Pons (tissue), 1 donor: ENCODE measurements at regions not wholly inside any gene's neighbourhood (a gene's known extent, or its start where the extent isn't known, plus 50 kb on each side); places are given as distances from the start of the nearest gene placed in this dataset.
A peak's percentile ranks its signal among the peaks of the same experiment; 100 is the strongest.

Experiments used
- DNase-seq: peaks from one replicate; pipeline ENCODE4 v3.0.0-alpha.2; 2016; ENCODE audit warnings: low spot score

DNA sequence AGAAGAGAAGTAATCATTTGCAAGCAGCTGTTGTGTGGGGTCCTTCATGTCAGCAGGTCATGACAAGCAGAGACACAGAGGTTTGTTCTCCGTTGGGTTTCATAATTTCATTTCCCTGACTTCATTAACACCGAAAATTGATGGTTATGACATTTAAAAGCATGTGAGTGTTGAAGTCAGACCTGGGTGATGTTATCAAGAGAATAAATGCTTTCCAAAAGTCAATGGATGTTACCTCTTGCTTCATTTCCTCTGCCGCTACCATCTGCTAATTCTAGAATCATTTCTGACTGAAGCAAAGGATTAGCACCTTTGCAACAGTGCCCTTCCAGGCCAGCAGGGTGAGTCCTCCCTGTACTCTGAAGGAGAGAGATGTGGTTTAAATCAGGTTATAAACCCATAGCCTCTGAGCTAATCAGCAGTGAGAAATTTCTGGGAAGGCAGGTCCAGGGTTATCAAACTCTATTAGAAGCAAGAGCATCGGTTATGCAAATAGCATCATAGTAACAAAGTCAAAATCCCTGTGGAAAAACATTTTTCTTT is 446.2 kb downstream of the PIK3C3 start:
- DNase-seq: no peak

- no peak for DNase-seq
These were observed 449.1 kb downstream of the PIK3C3 start for GRCh38 chr18:42404151-42404550.

DNA sequence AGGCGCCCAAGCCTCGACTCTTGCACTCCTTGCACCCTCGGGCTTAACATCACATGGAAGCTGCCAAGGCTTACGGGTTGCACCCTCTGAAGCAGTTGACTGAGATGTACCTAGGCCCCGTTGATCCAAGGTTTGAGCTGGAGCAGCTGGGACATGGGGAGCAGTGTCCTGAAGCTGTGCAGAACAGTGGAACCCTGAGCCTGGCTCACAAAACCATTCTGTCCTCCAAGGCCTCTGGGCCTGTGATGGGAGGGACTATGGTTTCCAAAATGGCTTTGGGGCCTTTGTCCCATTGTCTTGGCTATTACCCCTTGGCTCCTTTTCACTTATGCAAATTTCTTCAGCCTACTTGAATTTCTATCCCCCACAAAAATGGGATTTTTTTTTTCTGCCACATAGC is 454.0 kb downstream of the PIK3C3 start:
- no peak for DNase-seq

GRCh38 chr18:42412281-42412680 is 457.2 kb downstream of the PIK3C3 start:
- no peak for DNase-seq

- no peak for DNase-seq
These were observed 457.9 kb downstream of the PIK3C3 start for GRCh38 chr18:42412896-42413295.

DNA sequence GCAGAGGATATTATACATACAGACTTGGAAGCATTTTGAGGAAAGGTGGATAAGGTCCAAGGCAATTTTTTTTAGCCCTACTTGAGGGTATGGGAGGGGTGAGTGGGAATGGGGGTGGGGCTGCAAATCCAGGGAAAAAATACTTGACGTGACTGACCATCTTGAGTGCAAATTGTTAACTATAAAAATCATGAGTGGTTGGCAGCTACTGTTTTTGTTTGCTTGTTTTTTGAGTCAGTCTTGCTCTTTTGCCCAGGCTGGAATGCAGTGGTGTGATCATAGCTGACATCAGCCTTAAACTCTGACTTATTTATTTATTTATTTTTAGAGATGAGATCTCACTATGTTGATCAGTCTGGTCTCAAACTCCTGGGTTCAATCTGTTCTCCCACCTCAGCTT is 458.8 kb downstream of the PIK3C3 start:
- DNase-seq: no peak

DNA sequence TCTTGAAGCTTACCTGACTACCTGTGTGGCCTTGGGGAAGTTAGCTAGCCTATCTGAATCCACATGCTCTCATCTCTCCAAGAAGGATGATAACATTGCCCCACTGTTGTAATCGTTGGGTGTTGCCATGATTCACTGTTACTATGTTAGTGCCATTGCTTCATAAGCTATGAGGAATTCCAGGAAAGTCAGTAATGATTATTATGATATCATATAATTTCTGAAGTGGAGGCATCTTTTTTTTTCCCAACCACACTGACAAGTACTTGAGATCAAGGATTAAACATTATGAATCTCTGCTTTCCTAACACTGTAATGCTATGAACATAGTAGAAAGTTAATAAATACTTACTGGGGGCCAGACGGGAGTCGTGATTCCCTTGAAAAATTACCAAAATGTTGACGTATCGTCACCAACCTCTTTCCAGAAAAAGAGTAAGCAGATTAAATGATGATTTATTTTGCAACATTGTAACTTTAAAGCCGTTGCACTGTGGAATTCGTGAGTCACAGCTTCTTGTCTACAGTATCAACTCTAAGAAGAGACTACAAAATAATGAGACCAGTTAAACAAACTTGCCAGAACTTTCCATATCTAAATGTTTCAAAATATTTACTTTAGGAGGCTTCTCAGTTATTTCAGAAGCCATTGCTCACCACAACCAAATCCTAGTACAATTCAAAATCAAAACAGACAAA is 459.9 kb downstream of the PIK3C3 start:
- no peak for DNase-seq

- no peak for DNase-seq
These were observed 462.2 kb downstream of the PIK3C3 start for GRCh38 chr18:42417189-42417588.

DNA sequence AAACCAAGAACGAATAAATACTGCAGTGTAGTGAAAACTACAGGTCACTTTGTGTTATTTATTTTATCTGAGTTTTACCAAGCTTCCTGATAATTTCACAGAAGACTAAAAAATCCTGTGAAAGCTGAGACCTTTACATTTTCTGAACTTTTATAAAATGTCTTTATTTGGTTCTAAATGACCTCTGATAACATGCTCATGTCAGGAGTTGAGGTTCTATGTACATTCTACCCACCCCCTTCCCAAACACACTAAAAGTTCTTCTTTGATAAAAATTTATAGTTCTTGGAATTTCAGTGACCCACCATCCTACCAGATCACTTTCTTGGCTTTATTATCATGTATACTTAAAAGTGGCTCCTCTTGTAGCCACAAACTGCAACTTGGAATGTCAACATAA is 463.1 kb downstream of the PIK3C3 start:
- no peak for DNase-seq

- DNase-seq: no peak
These were observed 470.0 kb downstream of the PIK3C3 start for GRCh38 chr18:42425025-42425424.

GRCh38 chr18:42426496-42427015 is 471.5 kb downstream of the PIK3C3 start:
- peak; percentile 69 for DNase-seq

DNA sequence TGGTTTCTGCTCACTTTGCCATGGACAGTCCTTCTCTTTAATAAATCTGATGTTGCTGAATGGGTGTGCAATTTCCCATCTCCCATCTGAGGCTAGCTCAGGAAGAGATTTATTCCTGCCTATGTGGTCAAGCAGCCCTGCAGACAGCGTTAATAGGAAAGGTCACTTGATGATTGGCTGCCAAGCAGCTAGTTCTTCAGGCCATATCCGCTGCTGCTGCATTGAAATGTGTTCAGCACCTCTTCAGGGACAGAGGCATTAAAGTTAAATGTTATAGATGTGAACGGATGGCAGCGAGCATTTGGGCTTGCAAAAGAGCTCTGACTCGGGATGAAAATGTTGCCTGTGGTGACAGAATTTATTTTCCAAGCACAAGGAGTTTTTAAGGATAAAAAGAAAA is 474.2 kb downstream of the PIK3C3 start:
- DNase-seq: no peak

GRCh38 chr18:42436222-42436765 is 481.3 kb downstream of the PIK3C3 start:
- DNase-seq: no peak

- no peak for DNase-seq
These were observed 482.0 kb downstream of the PIK3C3 start for GRCh38 chr18:42437001-42437400.

DNA sequence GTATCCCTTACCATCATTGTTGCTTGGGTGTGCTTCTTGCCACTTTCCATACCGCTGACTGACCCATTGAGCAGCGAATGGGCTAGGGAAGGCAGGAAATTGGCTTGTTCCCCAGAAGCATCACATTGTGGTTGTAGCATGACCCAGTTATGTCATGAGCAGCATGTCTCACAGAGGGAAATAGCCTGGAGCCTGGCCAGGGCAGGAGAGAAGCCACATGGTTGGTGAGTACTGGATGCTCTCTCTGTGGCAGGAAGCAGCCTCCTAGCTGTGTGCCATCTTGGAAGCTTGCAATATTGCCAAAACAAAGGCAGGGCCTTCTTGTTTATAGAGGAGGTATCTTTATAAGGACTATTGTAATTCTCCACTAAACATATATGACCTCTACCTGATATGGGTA is 482.6 kb downstream of the PIK3C3 start:
- DNase-seq: no peak

- DNase-seq: no peak
These were observed 487.6 kb downstream of the PIK3C3 start for GRCh38 chr18:42442656-42443055.

GRCh38 chr18:42444349-42444748 is 489.3 kb downstream of the PIK3C3 start:
- DNase-seq: no peak

DNA sequence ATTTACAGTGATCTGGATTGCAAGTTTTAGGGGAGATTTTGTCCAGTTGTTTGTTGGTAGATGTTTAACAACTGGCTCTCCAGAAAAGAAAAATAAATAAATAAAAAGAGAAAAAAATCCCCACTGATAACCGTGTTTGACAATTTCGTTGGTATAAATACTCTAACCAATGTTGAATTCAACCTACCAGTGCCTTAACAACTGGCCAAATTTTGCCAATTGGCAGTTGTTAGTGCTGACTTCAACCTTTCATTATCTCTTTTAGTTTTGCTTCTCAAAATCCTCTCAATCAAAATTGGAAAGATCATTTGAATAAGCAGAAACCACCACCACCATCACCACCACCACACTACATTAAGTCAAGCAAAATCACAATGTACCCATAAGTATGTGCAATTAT is 490.3 kb downstream of the PIK3C3 start:
- DNase-seq: no peak

GRCh38 chr18:42446195-42446594 is 491.2 kb downstream of the PIK3C3 start:
- no peak for DNase-seq

- no peak for DNase-seq
These were observed 492.7 kb downstream of the PIK3C3 start for GRCh38 chr18:42447688-42448087.

DNA sequence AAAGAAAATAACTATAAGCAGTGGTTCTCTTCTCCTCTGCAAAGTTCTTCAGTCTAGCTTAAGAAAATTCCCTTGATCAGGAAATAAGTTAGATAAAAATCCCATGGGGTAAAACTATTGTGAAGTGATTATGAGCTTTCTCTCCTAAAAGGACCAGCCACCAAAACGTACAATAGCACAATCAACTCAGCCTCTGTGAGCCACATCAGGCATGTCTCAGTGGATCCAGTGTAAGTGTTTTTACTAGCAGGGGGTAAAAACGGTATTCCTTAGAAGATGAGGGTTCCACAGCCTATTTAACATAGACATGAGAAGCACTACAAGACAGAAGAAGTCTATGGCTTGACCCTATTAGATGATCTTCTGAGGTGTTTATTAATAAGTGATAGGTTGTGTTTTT is 503.2 kb downstream of the PIK3C3 start:
- no peak for DNase-seq

DNA sequence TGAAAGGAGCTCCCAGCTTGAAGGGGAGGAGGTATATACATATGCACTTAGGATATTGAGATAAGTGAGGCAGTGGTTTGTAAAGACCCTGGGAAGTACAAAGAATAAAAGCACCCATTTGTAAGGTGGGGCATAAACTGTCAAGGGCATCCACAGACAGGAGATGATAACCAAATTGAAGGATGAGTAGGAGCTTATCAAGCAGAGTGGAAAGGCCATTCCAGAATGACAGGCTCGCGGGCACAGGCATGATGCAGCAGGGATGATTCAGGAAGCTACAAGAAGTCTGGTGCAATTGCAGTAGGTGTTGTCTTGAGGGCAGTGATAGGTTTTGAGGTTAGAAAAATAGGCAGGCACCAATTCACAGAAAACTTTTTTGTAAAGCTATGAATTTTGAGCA is 504.8 kb downstream of the PIK3C3 start:
- DNase-seq: no peak

DNA sequence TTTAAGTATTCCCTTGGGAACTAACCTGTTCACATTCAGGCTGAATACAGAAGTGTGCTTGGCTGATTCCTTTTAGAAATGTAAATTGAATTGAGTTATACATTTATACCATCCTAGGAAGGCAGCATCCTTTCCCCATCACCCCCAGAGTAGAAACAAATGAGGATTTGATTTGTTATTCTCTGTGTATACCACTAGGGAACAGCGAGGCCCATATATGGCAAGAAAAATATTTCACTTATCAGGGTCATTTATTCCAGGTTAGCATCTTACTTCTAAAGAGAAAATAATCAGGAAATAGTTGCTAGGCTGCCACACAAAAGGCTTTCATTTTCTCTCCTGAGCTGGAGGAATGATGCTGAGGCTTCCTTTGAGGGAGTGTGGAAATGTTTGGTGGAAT is 516.9 kb downstream of the PIK3C3 start:
- DNase-seq: no peak

GRCh38 chr18:42473611-42474010 is 518.6 kb downstream of the PIK3C3 start:
- no peak for DNase-seq
